KMS-11 (cell line): ENCODE measurements at regions not wholly inside any gene's neighbourhood (a gene's known extent, or its start where the extent isn't known, plus 50 kb on each side); places are given as distances from the start of the nearest gene placed in this dataset.

Experiments
- H2AFZ ChIP-seq: fragments of 200-600 bp; sonication (generic); 2 replicates; pipeline ENCODE4 v1.6.1; 2016; ENCODE audit warnings: antibody characterized with exemption, mixed run types, low read depth
- H3K27ac ChIP-seq: fragments of 200-600 bp; sonication (generic); 2 replicates; pipeline ENCODE4 v1.6.1; 2016; ENCODE audit warnings: mild to moderate bottlenecking, mixed run types
- H3K27me3 ChIP-seq: fragments of 200-600 bp; sonication (generic); 2 replicates; pipeline ENCODE4 v1.6.1; 2017; ENCODE audit warnings: mild to moderate bottlenecking, low read depth, mixed run types, moderate library complexity; ENCODE audit not compliant: insufficient read depth
- H3K36me3 ChIP-seq: fragments of 200-600 bp; sonication (generic); 2 replicates; pipeline ENCODE4 v1.6.1; 2017; ENCODE audit warnings: mild to moderate bottlenecking, mixed run types; ENCODE audit not compliant: insufficient read depth
- H3K4me1 ChIP-seq: fragments of 200-600 bp; sonication (generic); 2 replicates; pipeline ENCODE4 v1.6.1; 2016; ENCODE audit warnings: mild to moderate bottlenecking, low read depth, mixed run types; ENCODE audit not compliant: poor library complexity, severe bottlenecking
- H3K4me2 ChIP-seq: fragments of 200-600 bp; sonication (generic); 2 replicates; pipeline ENCODE4 v1.7.0; 2016; ENCODE audit warnings: mild to moderate bottlenecking, mixed run types
- H3K4me3 ChIP-seq: fragments of 200-600 bp; sonication (generic); IDR thresholded peaks from 2 replicates; pipeline ENCODE4 v1.6.1; 2017; ENCODE audit warnings: low read depth, low read length, mixed read lengths; ENCODE audit not compliant: insufficient read depth
- H3K79me2 ChIP-seq: fragments of 200-600 bp; sonication (generic); 2 replicates; pipeline ENCODE4 v1.6.1; 2016; ENCODE audit warnings: low read depth, mixed run types; ENCODE audit not compliant: insufficient read depth
- H3K9ac ChIP-seq: fragments of 200-600 bp; sonication (generic); 2 replicates; pipeline ENCODE4 v1.6.1; 2016; ENCODE audit warnings: mild to moderate bottlenecking, mixed run types
- H4K20me1 ChIP-seq: fragments of 200-600 bp; sonication (generic); 2 replicates; pipeline ENCODE4 v1.6.1; 2016; ENCODE audit warnings: mild to moderate bottlenecking, mixed run types; ENCODE audit not compliant: insufficient read depth
- TF ChIP-seq, protein P1 (sequence below): fragments of 200-600 bp; sonication (generic); conservative IDR thresholded peaks from 2 replicates; pipeline ENCODE4 v1.6.1; 2017; ENCODE audit warnings: low read depth, mild to moderate bottlenecking, antibody characterized with exemption, low read length, moderate library complexity, mixed read lengths

DNA sequence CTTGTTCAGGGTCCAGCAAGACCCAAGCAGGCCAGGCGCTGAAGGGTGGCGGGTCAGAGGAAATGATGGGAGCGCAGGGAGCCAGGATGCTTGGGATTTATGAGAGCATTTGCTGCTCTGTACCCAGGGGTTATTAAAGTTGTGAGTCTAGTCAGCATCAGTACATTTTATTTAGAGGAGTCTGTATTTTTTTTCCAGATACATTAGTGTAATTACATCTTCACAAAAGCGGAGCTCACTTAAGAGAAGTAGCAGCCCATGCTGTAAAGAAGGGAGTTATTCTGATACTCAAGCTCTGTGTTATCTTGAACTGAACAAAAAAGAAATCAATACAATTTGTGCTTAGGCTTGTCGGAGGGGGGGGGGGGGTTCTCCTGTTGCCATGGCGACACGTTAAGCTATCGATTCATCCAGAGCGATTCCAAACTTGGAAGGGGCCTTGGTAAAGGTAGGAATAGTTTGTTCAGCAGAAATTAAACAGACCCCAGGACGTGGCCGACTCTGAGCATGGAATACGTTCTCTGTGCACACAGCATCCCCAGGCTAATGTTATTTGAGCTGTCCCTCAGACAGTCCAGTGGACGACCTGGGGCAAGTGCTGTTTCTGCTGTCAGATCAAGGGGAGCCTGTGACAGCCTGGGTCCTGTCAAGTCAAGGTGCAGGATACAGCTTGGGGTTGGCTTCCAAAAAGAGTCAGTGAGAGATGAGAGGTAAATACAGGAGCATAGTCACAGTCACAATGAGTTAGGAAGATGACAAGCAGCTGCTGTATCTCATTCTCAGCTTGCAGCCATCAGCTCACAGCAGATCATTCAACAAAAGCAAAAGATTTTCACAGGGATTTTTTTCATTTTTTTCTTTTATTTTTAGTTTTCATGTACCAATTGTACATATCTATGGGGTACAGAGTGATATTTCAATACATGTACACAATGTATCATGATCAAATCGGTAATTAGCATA is 387.6 kb downstream of the DCDC2C start:
- no peak overlapping the region for H3K4me2 ChIP-seq
- no peak overlapping the region for H2AFZ ChIP-seq
- H3K36me3 ChIP-seq, result no peaks in the 10 kb centered on the region
- no peak overlapping the region for H3K27ac ChIP-seq
- no peaks in the 10 kb centered on the region for H3K4me1 ChIP-seq
- H3K79me2 ChIP-seq, result no peaks in the 10 kb centered on the region
- H4K20me1 ChIP-seq, result no peaks in the 10 kb centered on the region
- H3K4me3 ChIP-seq, result no peak overlapping the region
- TF ChIP-seq, protein P1, sequence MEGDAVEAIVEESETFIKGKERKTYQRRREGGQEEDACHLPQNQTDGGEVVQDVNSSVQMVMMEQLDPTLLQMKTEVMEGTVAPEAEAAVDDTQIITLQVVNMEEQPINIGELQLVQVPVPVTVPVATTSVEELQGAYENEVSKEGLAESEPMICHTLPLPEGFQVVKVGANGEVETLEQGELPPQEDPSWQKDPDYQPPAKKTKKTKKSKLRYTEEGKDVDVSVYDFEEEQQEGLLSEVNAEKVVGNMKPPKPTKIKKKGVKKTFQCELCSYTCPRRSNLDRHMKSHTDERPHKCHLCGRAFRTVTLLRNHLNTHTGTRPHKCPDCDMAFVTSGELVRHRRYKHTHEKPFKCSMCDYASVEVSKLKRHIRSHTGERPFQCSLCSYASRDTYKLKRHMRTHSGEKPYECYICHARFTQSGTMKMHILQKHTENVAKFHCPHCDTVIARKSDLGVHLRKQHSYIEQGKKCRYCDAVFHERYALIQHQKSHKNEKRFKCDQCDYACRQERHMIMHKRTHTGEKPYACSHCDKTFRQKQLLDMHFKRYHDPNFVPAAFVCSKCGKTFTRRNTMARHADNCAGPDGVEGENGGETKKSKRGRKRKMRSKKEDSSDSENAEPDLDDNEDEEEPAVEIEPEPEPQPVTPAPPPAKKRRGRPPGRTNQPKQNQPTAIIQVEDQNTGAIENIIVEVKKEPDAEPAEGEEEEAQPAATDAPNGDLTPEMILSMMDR, result no peak
- no peaks in the 10 kb centered on the region for H3K27me3 ChIP-seq
- H3K9ac ChIP-seq, result no peak overlapping the region

DNA sequence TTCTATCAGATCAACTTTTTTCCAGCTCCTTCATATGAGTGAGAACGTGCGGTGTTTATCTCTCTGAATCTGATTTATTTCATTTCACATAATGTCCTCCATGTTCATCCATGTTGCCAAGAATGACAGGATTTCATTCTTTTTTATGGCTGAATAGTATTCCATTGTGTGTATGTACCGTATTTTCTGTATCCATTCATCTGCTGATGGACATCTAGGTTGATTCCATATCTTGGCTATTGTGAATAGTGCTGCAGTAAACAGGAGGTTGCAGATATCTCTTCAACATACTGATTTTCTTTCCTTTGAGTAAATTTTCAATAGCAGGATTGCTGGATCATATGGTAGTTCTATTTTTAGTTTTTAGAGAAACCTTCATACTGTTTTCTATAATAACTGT is 388.5 kb downstream of the DCDC2C start:
- no peak overlapping the region for H3K4me2 ChIP-seq
- H3K4me3 ChIP-seq, result no peak overlapping the region
- no peaks in the 10 kb centered on the region for H3K4me1 ChIP-seq
- no peaks in the 10 kb centered on the region for H4K20me1 ChIP-seq
- TF ChIP-seq, protein P1, result no peak
- H3K36me3 ChIP-seq, result no peaks in the 10 kb centered on the region
- no peaks in the 10 kb centered on the region for H3K79me2 ChIP-seq
- H3K27ac ChIP-seq, result no peak overlapping the region
- H3K9ac ChIP-seq, result no peak overlapping the region
- no peak overlapping the region for H2AFZ ChIP-seq
- no peaks in the 10 kb centered on the region for H3K27me3 ChIP-seq

DNA sequence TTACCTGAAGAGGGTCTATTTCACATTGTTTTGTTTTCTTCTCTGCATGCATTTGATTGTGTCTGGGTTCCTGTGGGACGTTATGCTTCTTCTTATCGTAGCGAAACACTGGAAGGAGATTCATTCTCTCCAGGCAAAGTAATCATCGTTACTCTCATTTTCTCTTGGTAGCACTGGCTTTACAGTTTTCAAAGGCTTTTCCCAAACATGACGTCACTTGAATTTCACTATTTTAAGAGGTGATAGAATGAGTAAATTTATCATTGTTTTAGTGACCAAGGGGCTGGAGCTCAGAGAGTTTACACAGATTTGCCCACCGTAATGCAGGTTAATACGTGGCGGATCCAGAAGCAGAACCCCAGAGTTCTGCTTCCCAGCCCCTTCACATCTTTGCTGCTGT is 391.4 kb downstream of the DCDC2C start:
- H4K20me1 ChIP-seq, result no peaks in the 10 kb centered on the region
- no peaks in the 10 kb centered on the region for H3K79me2 ChIP-seq
- no peak overlapping the region for H3K9ac ChIP-seq
- no peak overlapping the region for H2AFZ ChIP-seq
- no peaks in the 10 kb centered on the region for H3K4me1 ChIP-seq
- H3K27ac ChIP-seq, result no peak overlapping the region
- no peak overlapping the region for H3K4me3 ChIP-seq
- H3K4me2 ChIP-seq, result no peak overlapping the region
- H3K36me3 ChIP-seq, result no peaks in the 10 kb centered on the region
- TF ChIP-seq, protein P1, result no peak
- no peaks in the 10 kb centered on the region for H3K27me3 ChIP-seq

DNA sequence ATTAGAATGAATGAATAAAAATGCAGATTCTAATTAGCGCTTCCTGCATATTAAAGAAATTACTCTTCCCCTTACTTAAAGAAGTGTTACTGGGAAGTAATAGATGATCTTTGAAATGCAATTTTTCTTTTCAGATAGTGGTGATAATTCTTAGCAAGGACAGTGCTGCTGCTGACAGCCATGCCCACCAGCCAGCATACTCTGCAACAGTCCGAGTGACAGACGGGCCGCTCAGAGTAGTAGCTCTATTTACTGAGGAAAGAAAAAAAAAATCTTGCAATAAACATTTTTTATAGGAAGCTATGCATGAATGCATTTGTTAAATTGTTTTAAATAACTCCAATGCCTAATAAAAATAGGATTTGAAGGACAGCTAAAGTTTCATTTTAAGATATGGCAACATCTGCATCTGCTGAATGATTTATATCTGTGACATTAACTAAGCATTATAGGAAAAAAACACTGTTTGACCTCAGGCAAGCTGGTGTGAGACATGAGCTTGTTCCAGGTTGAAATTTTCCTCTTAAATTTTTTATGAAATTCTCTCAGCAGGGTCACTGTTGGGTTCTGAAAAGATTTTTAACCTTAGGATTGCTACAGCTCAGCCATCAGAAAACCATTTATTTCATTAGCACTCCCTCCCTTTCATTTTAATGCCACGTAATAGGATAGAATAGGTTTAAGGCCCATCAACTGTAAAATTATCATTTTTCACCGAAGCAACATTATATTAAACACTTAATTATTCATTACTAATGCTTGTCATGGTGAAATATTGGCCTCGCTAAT is 393.8 kb downstream of the DCDC2C start:
- Histone ChIP-seq H3K4me1 (no peaks in the 10 kb centered on the region), H4K20me1 (no peaks in the 10 kb centered on the region), H3K27ac (no peak overlapping the region), H3K36me3 (no peaks in the 10 kb centered on the region), H3K4me2 (no peak overlapping the region), H3K27me3 (no peaks in the 10 kb centered on the region), H2AFZ (no peak overlapping the region), H3K79me2 (no peaks in the 10 kb centered on the region), H3K4me3 (no peak overlapping the region), H3K9ac (no peak overlapping the region)
- TF ChIP-seq, protein P1, result no peak
